ENCODE measurements at regions not wholly inside any gene's neighbourhood (a gene's known extent, or its start where the extent isn't known, plus 50 kb on each side); places are given as distances from the start of the nearest gene placed in this dataset.

GRCh38 chr14:51431741-51432140, 191.7 kb downstream of the TMX1 start:
- Histone ChIP-seq H3K4me3 (ENCODE audit: insufficient read length, low read depth) (no peak overlapping the region), H3K9me3 (ENCODE audit: insufficient read depth, low read length) (no peaks in the 10 kb centered on the region), H3K4me1 (ENCODE audit: insufficient read depth, insufficient read length) (no peaks in the 10 kb centered on the region), H3K9ac (ENCODE audit: insufficient read length, low read depth) (no peak overlapping the region), H3K36me3 (ENCODE audit: insufficient read depth, insufficient read length, low read length) (no peaks in the 10 kb centered on the region), H3K27me3 (ENCODE audit: insufficient read depth, insufficient read length) (no peaks in the 10 kb centered on the region)
- no peak for DNase-seq (ENCODE audit: low read depth, low spot score)
- TF ChIP-seq ZNF274 (IDR thresholded peaks at IDR 0.05; ENCODE audit: low read depth, low read length) (no peak), YY1 (IDR thresholded peaks at IDR 0.05; ENCODE audit: insufficient read depth, insufficient read length) (no peak), SUZ12 (IDR thresholded peaks at IDR 0.05; ENCODE audit: extremely low read depth, insufficient read depth, insufficient read length) (no peak)

- Histone ChIP-seq H3K4me1 (ENCODE audit: insufficient read depth, insufficient read length) (no peaks in the 10 kb centered on the region), H3K36me3 (ENCODE audit: insufficient read depth, insufficient read length, low read length) (no peaks in the 10 kb centered on the region), H3K9me3 (ENCODE audit: insufficient read depth, low read length) (no peaks in the 10 kb centered on the region), H3K27me3 (ENCODE audit: insufficient read depth, insufficient read length) (no peaks in the 10 kb centered on the region), H3K4me3 (ENCODE audit: insufficient read length, low read depth) (no peak overlapping the region), H3K9ac (ENCODE audit: insufficient read length, low read depth) (no peak overlapping the region)
- no peak for DNase-seq (ENCODE audit: low read depth, low spot score)
- TF ChIP-seq YY1 (IDR thresholded peaks at IDR 0.05; ENCODE audit: insufficient read depth, insufficient read length), result no peak
- TF ChIP-seq ZNF274 (IDR thresholded peaks at IDR 0.05; ENCODE audit: low read depth, low read length), result no peak
- no peak for TF ChIP-seq SUZ12 (IDR thresholded peaks at IDR 0.05; ENCODE audit: extremely low read depth, insufficient read depth, insufficient read length)
These were observed 192.4 kb downstream of the TMX1 start for GRCh38 chr14:51432302-51432948.

GRCh38 chr14:51436630-51437029, 196.6 kb downstream of the TMX1 start:
- no peaks in the 10 kb centered on the region for H3K9me3 ChIP-seq (ENCODE audit: insufficient read depth, low read length)
- no peaks in the 10 kb centered on the region for H3K27me3 ChIP-seq (ENCODE audit: insufficient read depth, insufficient read length)
- no peak for DNase-seq (ENCODE audit: low read depth, low spot score)
- H3K4me3 ChIP-seq (ENCODE audit: insufficient read length, low read depth), result no peak overlapping the region
- no peak overlapping the region for H3K9ac ChIP-seq (ENCODE audit: insufficient read length, low read depth)
- no peak for TF ChIP-seq SUZ12 (IDR thresholded peaks at IDR 0.05; ENCODE audit: extremely low read depth, insufficient read depth, insufficient read length)
- no peak for TF ChIP-seq YY1 (IDR thresholded peaks at IDR 0.05; ENCODE audit: insufficient read depth, insufficient read length)
- TF ChIP-seq ZNF274 (IDR thresholded peaks at IDR 0.05; ENCODE audit: low read depth, low read length), result no peak
- H3K36me3 ChIP-seq (ENCODE audit: insufficient read depth, insufficient read length, low read length), result no peaks in the 10 kb centered on the region
- no peaks in the 10 kb centered on the region for H3K4me1 ChIP-seq (ENCODE audit: insufficient read depth, insufficient read length)

GRCh38 chr14:51439896-51440295, 199.8 kb downstream of the TMX1 start:
- TF ChIP-seq SUZ12 (IDR thresholded peaks at IDR 0.05; ENCODE audit: extremely low read depth, insufficient read depth, insufficient read length) (no peak), YY1 (IDR thresholded peaks at IDR 0.05; ENCODE audit: insufficient read depth, insufficient read length) (no peak), ZNF274 (IDR thresholded peaks at IDR 0.05; ENCODE audit: low read depth, low read length) (no peak)
- H3K9me3 ChIP-seq (ENCODE audit: insufficient read depth, low read length), result no peaks in the 10 kb centered on the region

GRCh38 chr14:51441001-51441400, 201.0 kb downstream of the TMX1 start:
- no peak for DNase-seq (ENCODE audit: low read depth, low spot score)
- Histone ChIP-seq H3K9ac (ENCODE audit: insufficient read length, low read depth) (no peak overlapping the region), H3K36me3 (ENCODE audit: insufficient read depth, insufficient read length, low read length) (no peaks in the 10 kb centered on the region), H3K27me3 (ENCODE audit: insufficient read depth, insufficient read length) (no peaks in the 10 kb centered on the region), H3K4me3 (ENCODE audit: insufficient read length, low read depth) (no peak overlapping the region), H3K4me1 (ENCODE audit: insufficient read depth, insufficient read length) (no peaks in the 10 kb centered on the region), H3K9me3 (ENCODE audit: insufficient read depth, low read length) (no peaks in the 10 kb centered on the region)
- TF ChIP-seq ZNF274 (IDR thresholded peaks at IDR 0.05; ENCODE audit: low read depth, low read length) (no peak), SUZ12 (IDR thresholded peaks at IDR 0.05; ENCODE audit: extremely low read depth, insufficient read depth, insufficient read length) (no peak), YY1 (IDR thresholded peaks at IDR 0.05; ENCODE audit: insufficient read depth, insufficient read length) (no peak)

More at GRCh38 chr14:51439896-51440295, 199.8 kb downstream of the TMX1 start:
- Histone ChIP-seq H3K36me3 (ENCODE audit: insufficient read depth, insufficient read length, low read length) (no peaks in the 10 kb centered on the region), H3K4me1 (ENCODE audit: insufficient read depth, insufficient read length) (no peaks in the 10 kb centered on the region), H3K9ac (ENCODE audit: insufficient read length, low read depth) (no peak overlapping the region), H3K4me3 (ENCODE audit: insufficient read length, low read depth) (no peak overlapping the region), H3K27me3 (ENCODE audit: insufficient read depth, insufficient read length) (no peaks in the 10 kb centered on the region)
- no peak for DNase-seq (ENCODE audit: low read depth, low spot score)

GRCh38 chr14:51442513-51443175, 202.6 kb downstream of the TMX1 start:
- no peak for TF ChIP-seq YY1 (IDR thresholded peaks at IDR 0.05; ENCODE audit: insufficient read depth, insufficient read length)
- Histone ChIP-seq H3K9ac (ENCODE audit: insufficient read length, low read depth) (no peak overlapping the region), H3K4me1 (ENCODE audit: insufficient read depth, insufficient read length) (no peaks in the 10 kb centered on the region), H3K4me3 (ENCODE audit: insufficient read length, low read depth) (no peak overlapping the region), H3K9me3 (ENCODE audit: insufficient read depth, low read length) (no peaks in the 10 kb centered on the region), H3K27me3 (ENCODE audit: insufficient read depth, insufficient read length) (no peaks in the 10 kb centered on the region), H3K36me3 (ENCODE audit: insufficient read depth, insufficient read length, low read length) (no peaks in the 10 kb centered on the region)
- DNase-seq (ENCODE audit: low read depth, low spot score), result no peak

- no peak for DNase-seq (ENCODE audit: low read depth, low spot score)
- no peak overlapping the region for H3K9ac ChIP-seq (ENCODE audit: insufficient read length, low read depth)
- H3K36me3 ChIP-seq (ENCODE audit: insufficient read depth, insufficient read length, low read length), result no peaks in the 10 kb centered on the region
- H3K9me3 ChIP-seq (ENCODE audit: insufficient read depth, low read length), result no peaks in the 10 kb centered on the region
- no peaks in the 10 kb centered on the region for H3K4me1 ChIP-seq (ENCODE audit: insufficient read depth, insufficient read length)
- no peaks in the 10 kb centered on the region for H3K27me3 ChIP-seq (ENCODE audit: insufficient read depth, insufficient read length)
- TF ChIP-seq SUZ12 (IDR thresholded peaks at IDR 0.05; ENCODE audit: extremely low read depth, insufficient read depth, insufficient read length) (no peak), YY1 (IDR thresholded peaks at IDR 0.05; ENCODE audit: insufficient read depth, insufficient read length) (no peak), ZNF274 (IDR thresholded peaks at IDR 0.05; ENCODE audit: low read depth, low read length) (no peak)
- no peak overlapping the region for H3K4me3 ChIP-seq (ENCODE audit: insufficient read length, low read depth)
These were observed 203.4 kb downstream of the TMX1 start for GRCh38 chr14:51443195-51444018.
